GM18517 (cell line): ENCODE measurements at regions not wholly inside any gene's neighbourhood (a gene's known extent, or its start where the extent isn't known, plus 50 kb on each side); places are given as distances from the start of the nearest gene placed in this dataset.
"Not testable (repeated sequence)": the region's sequence is repeated elsewhere in the genome, so short reads cannot be mapped to it uniquely, and the experiment has no call there.

Experiments used
- ATAC-seq: cut with Tn5 transposase; IDR thresholded peaks from one replicate; pipeline ENCODE4 v1.9.1; 2021; ENCODE audit warnings: mild to moderate bottlenecking, moderate library complexity; ENCODE audit not compliant: unreplicated experiment

- ATAC-seq, result not testable (repeated sequence)
These were observed 51.7 kb downstream of the PPIAL4C start for GRCh38 chr1:149635290-149635899.

DNA sequence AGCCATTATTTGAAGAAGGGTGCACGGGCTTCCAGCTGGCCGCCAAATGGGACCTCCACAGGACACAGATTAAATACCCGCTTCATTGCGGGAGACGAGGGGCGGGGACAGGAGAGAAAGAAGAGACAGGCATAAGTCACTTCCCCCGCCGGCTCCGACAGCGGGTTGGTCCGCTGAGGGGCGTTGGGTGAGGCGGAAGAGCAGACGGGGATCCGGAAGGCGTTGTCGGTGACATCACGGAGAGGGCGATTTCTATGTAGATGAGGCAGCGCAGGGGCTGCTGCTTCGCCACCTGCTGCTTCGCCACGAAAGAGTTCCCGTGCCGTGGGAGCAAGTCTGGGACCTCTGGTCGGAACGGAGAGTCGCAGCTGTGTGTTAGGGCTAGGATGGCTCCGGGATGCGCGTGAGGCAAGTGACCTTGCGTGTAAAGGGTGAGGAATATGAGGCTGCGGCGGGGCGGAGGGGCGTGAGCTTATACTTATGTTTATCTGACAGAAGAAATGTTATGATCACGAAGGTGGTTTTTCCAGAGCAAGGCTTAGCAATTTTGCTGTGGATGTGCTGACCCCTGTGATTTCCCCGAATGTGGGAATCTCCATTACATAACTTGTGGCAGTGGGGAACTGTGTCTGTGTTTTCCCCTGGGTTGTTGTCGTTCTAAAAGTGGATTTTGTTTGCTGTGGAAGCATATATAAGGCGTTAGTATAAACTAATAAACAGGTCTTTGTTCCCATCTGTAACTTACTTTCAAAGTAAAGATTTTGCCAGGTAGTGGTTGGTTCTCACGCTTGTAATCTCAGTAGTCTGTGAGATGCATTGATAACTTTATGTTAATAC is 52.9 kb downstream of the PPIAL4C start:
- ATAC-seq, result peak; percentile 87

- ATAC-seq, result not testable (repeated sequence)
These were observed 54.8 kb downstream of the PPIAL4C start for GRCh38 chr1:149638481-149638880.

GRCh38 chr1:149638901-149639658 is 55.4 kb downstream of the PPIAL4C start:
- ATAC-seq, result not testable (repeated sequence)

DNA sequence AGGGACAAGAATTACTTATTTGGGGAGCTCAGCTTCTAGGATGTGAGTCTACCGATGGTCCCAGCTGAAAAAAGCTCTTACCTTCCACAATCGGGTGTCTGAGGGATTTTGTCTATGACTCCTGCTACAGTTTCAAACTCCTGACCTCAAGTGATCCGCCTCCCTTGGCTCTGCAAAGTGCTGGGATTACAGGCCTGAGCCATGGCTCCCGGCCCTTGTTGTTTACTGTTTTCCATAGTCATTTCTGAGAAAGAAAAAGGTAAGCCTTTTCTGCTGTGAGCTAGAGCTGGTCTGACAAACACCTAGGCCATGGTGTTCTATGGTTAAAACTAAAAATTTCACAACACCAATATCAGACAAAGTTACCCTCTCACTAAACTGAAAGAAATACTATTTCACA is 57.5 kb downstream of the PPIAL4C start:
- not testable (repeated sequence) for ATAC-seq

- ATAC-seq, result not testable (repeated sequence)
These were observed 61.2 kb downstream of the PPIAL4C start for GRCh38 chr1:149644818-149645217.

GRCh38 chr1:149646360-149647017 is 62.8 kb downstream of the PPIAL4C start:
- ATAC-seq, result not testable (repeated sequence)

DNA sequence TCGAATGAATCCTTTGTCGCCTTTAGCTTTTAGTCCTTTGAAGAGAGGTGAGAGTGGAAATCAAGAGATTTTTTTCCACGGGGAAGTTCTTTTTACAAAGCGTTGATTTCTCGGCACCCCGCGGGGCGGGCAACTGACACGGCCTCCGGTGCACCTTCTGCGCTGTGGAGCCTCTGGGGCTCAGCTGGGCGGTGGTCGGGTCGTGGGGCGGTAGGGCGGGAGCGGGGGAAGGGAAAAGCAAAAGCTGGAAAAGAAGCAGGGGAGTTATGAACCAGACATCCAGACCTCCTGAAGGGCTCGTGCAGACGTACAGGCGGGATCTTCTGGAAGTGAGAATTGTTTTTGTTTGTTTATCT is 63.3 kb downstream of the PPIAL4C start:
- ATAC-seq, result not testable (repeated sequence)

GRCh38 chr1:149657750-149658149 is 74.1 kb downstream of the PPIAL4C start:
- not testable (repeated sequence) for ATAC-seq

GRCh38 chr1:149658175-149658574 is 74.5 kb downstream of the PPIAL4C start:
- not testable (repeated sequence) for ATAC-seq

DNA sequence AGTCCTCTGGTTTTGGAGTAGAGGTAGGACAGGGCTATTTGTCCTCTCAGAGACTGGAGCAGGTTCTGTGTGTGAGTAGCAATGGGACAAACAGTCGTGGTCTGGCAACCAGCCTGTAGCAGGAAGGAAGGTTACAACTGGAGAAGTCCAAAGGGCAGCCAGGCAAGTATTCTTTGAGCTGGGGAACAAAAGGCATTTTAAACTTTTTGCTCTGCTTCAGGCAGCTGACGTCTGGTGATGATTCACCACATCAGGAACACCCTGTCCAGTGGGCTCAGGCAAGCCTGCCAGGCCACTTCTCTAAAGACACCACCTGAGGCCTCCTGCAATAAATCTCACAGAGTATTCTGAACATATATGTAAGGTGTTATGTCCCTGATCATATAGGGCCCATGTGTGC is 81.0 kb downstream of the PPIAL4C start:
- ATAC-seq, result not testable (repeated sequence)

DNA sequence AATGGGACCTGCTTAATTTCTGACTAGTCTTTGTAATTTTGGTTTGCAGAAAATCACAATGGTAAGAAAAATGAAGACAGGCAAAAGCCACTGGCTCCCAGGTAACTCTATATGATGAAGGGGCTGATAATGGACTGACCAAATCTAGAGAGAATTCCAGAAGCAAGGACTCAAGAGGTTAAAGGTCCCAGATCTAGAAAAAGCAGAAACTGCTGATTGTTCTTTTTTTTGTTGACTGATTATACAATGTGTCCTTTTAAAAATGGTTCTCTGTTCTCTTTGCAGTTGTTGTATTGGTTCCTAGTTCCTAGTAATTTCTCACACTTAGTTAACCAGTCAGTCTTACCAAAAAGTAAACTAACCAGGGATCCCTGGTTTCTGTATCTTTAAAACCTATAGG is 81.4 kb downstream of the PPIAL4C start:
- ATAC-seq, result not testable (repeated sequence)

GRCh38 chr1:149665528-149665927 is 81.9 kb downstream of the PPIAL4C start:
- not testable (repeated sequence) for ATAC-seq

- ATAC-seq, result not testable (repeated sequence)
These were observed 89.7 kb downstream of the PPIAL4C start for GRCh38 chr1:149673231-149673909.

GRCh38 chr1:149674921-149675320 is 91.3 kb downstream of the PPIAL4C start:
- ATAC-seq, result not testable (repeated sequence)

DNA sequence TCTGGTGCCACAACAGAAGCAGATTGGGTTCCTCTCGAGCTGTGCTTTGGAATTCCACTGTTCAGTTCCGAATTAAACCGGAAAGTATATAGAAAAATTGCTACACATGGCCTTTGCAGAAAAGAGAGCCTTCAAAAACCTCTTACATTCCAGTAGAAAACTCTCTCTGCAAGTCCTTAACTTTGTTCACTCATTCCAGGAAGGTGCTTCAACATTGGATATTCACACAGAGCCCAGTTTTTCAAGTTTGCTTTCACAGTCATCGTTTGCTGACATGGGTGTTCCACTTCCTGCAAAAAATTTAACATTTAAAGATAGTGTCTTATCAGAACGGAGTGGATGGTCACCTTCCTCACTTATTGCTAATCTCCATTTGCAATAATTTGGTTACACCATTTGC is 93.7 kb downstream of the PPIAL4C start:
- ATAC-seq, result not testable (repeated sequence)

DNA sequence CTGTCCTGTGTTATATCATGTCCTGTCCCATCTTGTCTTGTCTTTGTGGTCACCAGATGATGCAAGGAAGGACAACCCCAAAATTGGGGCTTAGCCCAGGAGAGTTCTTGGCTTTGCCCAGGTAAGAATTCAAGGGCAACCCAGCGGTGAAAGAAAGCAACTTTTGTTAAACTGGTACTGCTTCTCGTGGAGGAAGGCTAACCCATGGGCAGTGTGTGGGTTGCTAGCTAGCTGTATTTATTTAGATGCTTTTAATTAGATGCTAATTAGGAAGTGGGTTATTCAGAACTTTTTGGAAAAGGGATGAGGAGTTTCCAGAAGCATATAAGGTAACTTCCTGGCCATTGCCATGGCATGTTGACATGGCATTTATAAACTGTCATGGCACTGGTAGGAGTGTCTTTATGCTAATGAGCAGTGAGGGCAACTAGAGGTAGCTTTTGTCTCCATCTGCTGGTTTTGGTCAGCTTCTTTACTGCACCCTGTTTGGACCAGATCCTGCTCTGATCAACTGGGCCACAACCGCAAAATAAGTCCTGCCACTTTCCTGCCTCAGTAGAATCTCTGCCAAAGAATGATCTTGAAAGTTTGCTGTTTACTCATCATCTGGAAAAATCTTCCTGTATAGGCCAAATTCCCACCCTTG is 95.8 kb upstream of the FCGR1A start:
- not testable (repeated sequence) for ATAC-seq

DNA sequence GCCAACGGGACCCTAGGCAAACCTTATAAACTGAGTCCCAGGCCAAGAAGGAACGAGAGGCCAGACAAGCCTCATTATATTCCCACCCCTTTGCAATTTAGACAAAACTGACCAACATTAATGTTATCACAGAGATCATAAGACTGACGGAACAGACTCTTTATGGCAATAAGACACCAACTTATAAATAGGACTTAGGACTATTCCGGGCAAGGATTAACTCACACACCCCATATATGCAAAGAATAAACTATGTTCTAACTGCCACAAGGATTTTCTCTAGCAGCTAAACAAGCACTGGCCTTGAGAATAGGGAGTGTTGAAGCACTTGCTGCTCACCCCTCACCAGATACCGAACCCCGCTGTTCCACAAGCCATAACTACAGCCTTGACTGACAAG is 91.1 kb upstream of the FCGR1A start:
- not testable (repeated sequence) for ATAC-seq

DNA sequence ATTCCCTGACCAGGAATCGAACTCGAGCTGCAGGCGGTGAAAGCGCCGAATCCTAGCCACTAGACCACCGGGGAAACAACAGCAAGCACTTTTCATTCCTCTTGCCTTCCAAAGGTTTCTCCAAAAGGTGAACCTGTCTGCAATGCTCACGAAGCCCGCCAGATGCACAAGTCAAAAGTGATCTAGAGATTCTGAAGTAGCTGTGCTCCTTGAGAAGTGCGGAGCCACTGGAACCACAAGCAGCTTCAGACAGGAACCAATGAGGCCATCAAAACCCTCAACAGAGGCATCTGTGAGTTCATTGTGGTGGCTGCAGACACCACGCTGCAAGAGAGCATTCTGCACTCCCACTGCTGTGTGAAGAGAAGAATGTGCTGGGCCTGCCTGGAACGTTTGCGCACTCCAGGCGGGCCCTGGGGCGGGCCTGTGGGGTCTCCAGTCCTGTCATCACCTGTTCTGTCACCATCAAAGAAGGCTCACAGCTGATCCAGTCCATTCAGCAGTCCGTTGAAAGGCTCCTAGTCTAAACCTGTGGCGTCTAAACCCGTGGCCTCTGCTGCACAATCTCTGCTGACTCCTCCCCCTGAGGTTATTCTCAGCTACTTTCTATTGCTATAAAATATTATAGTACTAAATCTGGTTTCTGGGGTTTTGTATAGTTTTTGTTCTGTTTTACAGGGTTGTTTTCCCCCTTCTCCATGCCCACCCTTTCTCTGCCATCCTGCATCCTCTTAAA is 89.5 kb upstream of the FCGR1A start:
- not testable (repeated sequence) for ATAC-seq
